Ascending aorta (tissue), 2 donors: ENCODE measurements at regions not wholly inside any gene's neighbourhood (a gene's known extent, or its start where the extent isn't known, plus 50 kb on each side); places are given as distances from the start of the nearest gene placed in this dataset.

Experiments used
- DNase-seq, 2 donors: peaks; one replicate each; pipeline ENCODE4 v3.0.0-alpha.2; 2019; ENCODE audit warnings: low spot score in 2 of 2
- H3K27ac ChIP-seq, 2 donors: fragments of 200-600 bp; sonication (generic); one replicate each; pipeline ENCODE4 v1.5.1; 2016 to 2017; ENCODE audit warnings: mild to moderate bottlenecking in 1 of 2
- H3K27me3 ChIP-seq: fragments of 200-600 bp; sonication (generic); one replicate; pipeline ENCODE4 v1.5.1; 2017
- H3K36me3 ChIP-seq, 2 donors: fragments of 200-600 bp; sonication (generic); one replicate each; pipeline ENCODE4 v1.5.1; 2016
- H3K4me1 ChIP-seq, 2 donors: fragments of 200-600 bp; sonication (generic); one replicate each; pipeline ENCODE4 v1.5.1; 2016 to 2017; ENCODE audit warnings: mild to moderate bottlenecking in 1 of 2
- H3K4me3 ChIP-seq, 2 donors: fragments of 200-600 bp; sonication (generic); one replicate each; pipeline ENCODE4 v1.5.1; 2016 to 2017; ENCODE audit warnings: mild to moderate bottlenecking in 1 of 2
- H3K9me3 ChIP-seq, 2 donors: fragments of 200-600 bp; sonication (generic); one replicate each; pipeline ENCODE4 v1.5.1; 2016
- CTCF ChIP-seq, 3 experiments: fragments of 200-600 bp in 2 of 3; fragments of 450-650 bp in 1 of 3; sonication (generic) in 2 of 3; IDR thresholded peaks; one replicate each; pipeline ENCODE4 v1.5.1; 2016 to 2019; ENCODE audit warnings: antibody characterized with exemption in 3 of 3, mild to moderate bottlenecking in 1 of 3, moderate library complexity in 1 of 3
- intact Hi-C: fragments of 100-400 bp; cut with DNase I; formaldehyde crosslinking; loops from one replicate; pipeline ENCODE4 v1.15.1; 2023

- no peak for TF ChIP-seq CTCF (IDR thresholded peaks at IDR 0.05)
- Histone ChIP-seq H3K9me3 (no peaks in the 10 kb centered on the region), H3K4me1 (no peaks in the 10 kb centered on the region), H3K27ac (no peak overlapping the region), H3K4me3 (no peak overlapping the region), H3K36me3 (no peaks in the 10 kb centered on the region), H3K27me3 (no peaks in the 10 kb centered on the region)
- DNase-seq: no peak
- intact Hi-C loops: no loop called here
Observed at GRCh38 chr18:55105873-55106272, 146.6 kb upstream of the CCDC68 start.

- Histone ChIP-seq H3K4me1 (no peaks in the 10 kb centered on the region), H3K36me3 (no peaks in the 10 kb centered on the region), H3K9me3 (no peaks in the 10 kb centered on the region), H3K27me3 (no peaks in the 10 kb centered on the region), H3K27ac (no peak overlapping the region), H3K4me3 (no peak overlapping the region)
- no peak for DNase-seq
- intact Hi-C loops: no loop called here
- no peak for TF ChIP-seq CTCF (IDR thresholded peaks at IDR 0.05)
Observed at GRCh38 chr18:55102958-55103456, 143.7 kb upstream of the CCDC68 start.

GRCh38 chr18:55102501-55102900 is 143.2 kb upstream of the CCDC68 start:
- Histone ChIP-seq H3K4me1 (no peaks in the 10 kb centered on the region), H3K27ac (no peak overlapping the region), H3K4me3 (no peak overlapping the region), H3K27me3 (no peaks in the 10 kb centered on the region), H3K36me3 (no peaks in the 10 kb centered on the region), H3K9me3 (no peaks in the 10 kb centered on the region)
- TF ChIP-seq CTCF (IDR thresholded peaks at IDR 0.05): no peak
- intact Hi-C loops: no loop called here
- DNase-seq: no peak

- TF ChIP-seq CTCF (IDR thresholded peaks at IDR 0.05): no peak
- Histone ChIP-seq H3K27me3 (no peaks in the 10 kb centered on the region), H3K4me1 (no peaks in the 10 kb centered on the region), H3K4me3 (no peak overlapping the region), H3K36me3 (no peaks in the 10 kb centered on the region), H3K9me3 (no peaks in the 10 kb centered on the region), H3K27ac (no peak overlapping the region)
- intact Hi-C loops: no loop called here
- DNase-seq: no peak
Observed at GRCh38 chr18:55101458-55101824, 142.2 kb upstream of the CCDC68 start.

- no peak overlapping the region for H3K27ac ChIP-seq
- no peaks in the 10 kb centered on the region for H3K36me3 ChIP-seq
- TF ChIP-seq CTCF (IDR thresholded peaks at IDR 0.05): no peak
- intact Hi-C loops: no loop called here
- no peaks in the 10 kb centered on the region for H3K4me1 ChIP-seq
- no peak overlapping the region for H3K4me3 ChIP-seq
- no peak for DNase-seq
- H3K27me3 ChIP-seq: no peaks in the 10 kb centered on the region
- H3K9me3 ChIP-seq: no peaks in the 10 kb centered on the region
Observed at GRCh38 chr18:55100817-55101457, 141.7 kb upstream of the CCDC68 start.
